HEK293 (cell line): ENCODE measurements at regions not wholly inside any gene's neighbourhood (a gene's known extent, or its start where the extent isn't known, plus 50 kb on each side); places are given as distances from the start of the nearest gene placed in this dataset.

ENCODE experiments used
- CTCF ChIA-PET: fragments of 350-600 bp; formaldehyde crosslinking; extraction: SDS; loops from one replicate; lab custom pipeline; 2021; ENCODE audit warnings: antibody characterized with exemption; lab: Yijun Ruan, JAX
- POLR2A ChIA-PET: fragments of 300-600 bp; formaldehyde crosslinking; extraction: SDS; loops from one replicate; lab custom pipeline; 2020; ENCODE audit warnings: antibody characterized with exemption, inconsistent platforms; lab: Yijun Ruan, JAX
- H3K27ac ChIP-seq: fragments of 200-500 bp; sonication (Bioruptor generic); 2 replicates; pipeline ENCODE4 v1.5.1; 2014; ENCODE audit warnings: low read depth, low read length, control low read depth, inconsistent platforms; ENCODE audit errors: extremely low read depth
- H3K36me3 ChIP-seq, 2 experiments: fragments of 200-500 bp in 1 of 2; sonication (Bioruptor generic) in 1 of 2; 1 replicate in 1 of 2; 2 replicates in 1 of 2; pipeline ENCODE4 v1.5.1; 2014 to 2017; ENCODE audit warnings: inconsistent platforms in 2 of 2, low read length in 2 of 2; ENCODE audit not compliant: control insufficient read depth in 2 of 2, insufficient read depth in 1 of 2
- H3K4me1 ChIP-seq: fragments of 200-500 bp; sonication (Bioruptor generic); 2 replicates; pipeline ENCODE4 v1.5.1; 2014; ENCODE audit warnings: mild to moderate bottlenecking, low read length, inconsistent platforms; ENCODE audit not compliant: control insufficient read depth, insufficient read depth
- H3K4me3 ChIP-seq: 2 replicates; pipeline ENCODE4 v1.5.1; 2011; ENCODE audit warnings: low read depth, mild to moderate bottlenecking, control low read depth, low read length, moderate library complexity
- H3K9me3 ChIP-seq: fragments of 200-500 bp; sonication (Bioruptor generic); 2 replicates; pipeline ENCODE4 v1.5.1; 2014; ENCODE audit warnings: low read depth, low read length, inconsistent platforms; ENCODE audit not compliant: control insufficient read depth, insufficient read depth
- PBX3 ChIP-seq: sonication (generic); formaldehyde crosslinking; IDR thresholded peaks from 2 replicates; pipeline ENCODE4 v1.8.1; 2022; ENCODE audit warnings: mild to moderate bottlenecking, moderate library complexity, missing genetic modification reagents
- SP3 ChIP-seq: fragments of 450-650 bp; formaldehyde crosslinking; IDR thresholded peaks from 2 replicates; pipeline ENCODE4 v1.5.1; 2016; ENCODE audit warnings: missing biosample characterization, missing genetic modification characterization
- ZBTB20 ChIP-seq: fragments of 450-650 bp; formaldehyde crosslinking; IDR thresholded peaks from 2 replicates; pipeline ENCODE4 v1.5.1; 2016; ENCODE audit warnings: missing biosample characterization, missing genetic modification characterization
- ZBTB26 ChIP-seq: fragments of 450-650 bp; formaldehyde crosslinking; optimal IDR thresholded peaks from 2 replicates; pipeline ENCODE3; 2016; ENCODE audit warnings: missing biosample characterization, mild to moderate bottlenecking, missing genetic modification characterization
- ZBTB7A ChIP-seq: fragments of 450-650 bp; formaldehyde crosslinking; IDR thresholded peaks from 2 replicates; pipeline ENCODE4 v1.5.1; 2016; ENCODE audit warnings: low read depth, missing biosample characterization, missing genetic modification characterization
- ZBTB8A ChIP-seq: fragments of 450-650 bp; formaldehyde crosslinking; IDR thresholded peaks from 2 replicates; pipeline ENCODE4 v1.5.1; 2016; ENCODE audit warnings: missing biosample characterization, missing genetic modification characterization
- ZNF18 ChIP-seq: fragments of 450-650 bp; formaldehyde crosslinking; IDR thresholded peaks from 2 replicates; pipeline ENCODE4 v1.5.1; 2016; ENCODE audit warnings: missing biosample characterization, missing genetic modification characterization
- ZNF184 ChIP-seq: fragments of 450-650 bp; IDR thresholded peaks from 2 replicates; pipeline ENCODE4 v1.5.1; 2018; ENCODE audit warnings: missing biosample characterization, mild to moderate bottlenecking, missing genetic modification characterization
- ZNF302 ChIP-seq: fragments of 450-650 bp; formaldehyde crosslinking; IDR thresholded peaks from 2 replicates; pipeline ENCODE4 v1.5.1; 2016; ENCODE audit warnings: missing biosample characterization, missing genetic modification characterization, low read depth
- ZNF426 ChIP-seq: fragments of 450-650 bp; formaldehyde crosslinking; IDR thresholded peaks from 2 replicates; pipeline ENCODE4 v1.5.1; 2017; ENCODE audit warnings: missing biosample characterization, missing genetic modification characterization, mild to moderate bottlenecking, inconsistent platforms, moderate library complexity
- ZNF518A ChIP-seq: fragments of 450-650 bp; formaldehyde crosslinking; conservative IDR thresholded peaks from 2 replicates; pipeline ENCODE4 v1.5.1; 2016; ENCODE audit warnings: low read depth, missing biosample characterization, missing genetic modification characterization
- ZNF544 ChIP-seq: fragments of 450-650 bp; formaldehyde crosslinking; IDR thresholded peaks from 2 replicates; pipeline ENCODE4 v1.5.0; 2017; ENCODE audit warnings: missing biosample characterization, missing genetic modification characterization
- ZNF561 ChIP-seq: fragments of 450-650 bp; IDR thresholded peaks from 2 replicates; pipeline ENCODE4 v1.5.1; 2018; ENCODE audit warnings: missing biosample characterization, missing genetic modification characterization, borderline replicate concordance
- ZNF623 ChIP-seq: fragments of 450-650 bp; formaldehyde crosslinking; IDR thresholded peaks from 2 replicates; pipeline ENCODE4 v1.5.1; 2016; ENCODE audit warnings: missing biosample characterization, missing genetic modification characterization
- ZNF626 ChIP-seq: fragments of 450-650 bp; sonication (Bioruptor Pico); formaldehyde crosslinking; IDR thresholded peaks from 2 replicates; pipeline ENCODE4 v1.5.1; 2018; ENCODE audit warnings: missing biosample characterization, missing genetic modification characterization, inconsistent platforms
- ZNF629 ChIP-seq: fragments of 450-650 bp; formaldehyde crosslinking; IDR thresholded peaks from 2 replicates; pipeline ENCODE4 v1.5.1; 2017; ENCODE audit warnings: missing biosample characterization, missing genetic modification characterization
- ZNF645 ChIP-seq: fragments of 450-650 bp; formaldehyde crosslinking; IDR thresholded peaks from 2 replicates; pipeline ENCODE4; 2016; ENCODE audit warnings: missing biosample characterization, missing genetic modification characterization
- ZNF658 ChIP-seq: fragments of 450-650 bp; formaldehyde crosslinking; IDR thresholded peaks from 2 replicates; pipeline ENCODE4; 2016; ENCODE audit warnings: missing biosample characterization, missing genetic modification characterization
- ZNF692 ChIP-seq: fragments of 450-650 bp; formaldehyde crosslinking; IDR thresholded peaks from 2 replicates; pipeline ENCODE4 v1.5.1; 2016; ENCODE audit warnings: missing biosample characterization, missing genetic modification characterization
- ZNF747 ChIP-seq: fragments of 450-650 bp; formaldehyde crosslinking; IDR thresholded peaks from 2 replicates; pipeline ENCODE4 v1.5.1; 2016; ENCODE audit warnings: missing biosample characterization, missing genetic modification characterization
- ZNF777 ChIP-seq: fragments of 450-650 bp; formaldehyde crosslinking; IDR thresholded peaks from 2 replicates; pipeline ENCODE4 v1.5.1; 2017; ENCODE audit warnings: missing biosample characterization, missing genetic modification characterization, borderline replicate concordance
- ZNF837 ChIP-seq: fragments of 450-650 bp; formaldehyde crosslinking; IDR thresholded peaks from 2 replicates; pipeline ENCODE4 v1.5.1; 2016; ENCODE audit warnings: missing biosample characterization, missing genetic modification characterization
- ZSCAN16 ChIP-seq: fragments of 450-650 bp; formaldehyde crosslinking; IDR thresholded peaks from 2 replicates; pipeline ENCODE4 v1.5.1; 2016; ENCODE audit warnings: missing biosample characterization, missing genetic modification characterization
- ZSCAN23 ChIP-seq: fragments of 450-650 bp; formaldehyde crosslinking; IDR thresholded peaks from 2 replicates; pipeline ENCODE4 v1.5.1; 2016; ENCODE audit warnings: missing biosample characterization, missing genetic modification characterization
- ZSCAN30 ChIP-seq: fragments of 450-650 bp; IDR thresholded peaks from 2 replicates; pipeline ENCODE4 v1.5.1; 2018; ENCODE audit warnings: missing biosample characterization, mild to moderate bottlenecking, missing genetic modification characterization, moderate library complexity

GRCh38 chr1:116257836-116258235, 115.2 kb upstream of the ATP1A1 start (continued):
- no peak for TF ChIP-seq ZNF18
- no peak for TF ChIP-seq PBX3 (CRISPR knock-in tag)
- TF ChIP-seq ZNF645 (tag by site-specific recombination): no peak
- no peak for TF ChIP-seq ZSCAN23 (tag by site-specific recombination)
- TF ChIP-seq ZNF777 (tag by site-specific recombination): no peak
- TF ChIP-seq ZNF629 (tag by site-specific recombination): no peak
- no peak for TF ChIP-seq ZNF658 (tag by site-specific recombination)
- no peak for TF ChIP-seq ZNF184 (tag by site-specific recombination)
- no peak for TF ChIP-seq ZBTB7A (tag by site-specific recombination)
- no peak for TF ChIP-seq ZBTB20
- no peak for TF ChIP-seq ZNF623 (tag by site-specific recombination)
- TF ChIP-seq ZNF426 (tag by site-specific recombination): no peak
- no peak for TF ChIP-seq ZNF518A (tag by site-specific recombination)
- no peak for TF ChIP-seq ZNF692
- no peak for TF ChIP-seq ZNF561 (tag by site-specific recombination)

- no peaks in the 10 kb centered on the region for H3K36me3 ChIP-seq
- peaks cover 12% of the 10 kb centered on the region; the same call in 1 of the 2 replicates for H3K4me1 ChIP-seq
- no peak overlapping the region for H3K4me3 ChIP-seq
- POLR2A ChIA-PET: no interaction called here
- CTCF ChIA-PET: interaction anchor here (0.5 kb wide), 1 partner anchor 92 kb away, joined by 3 read pairs; no protein-coding TSS in a partner anchor
- H3K27ac ChIP-seq: no peak overlapping the region
- H3K9me3 ChIP-seq: no peaks in the 10 kb centered on the region
- TF ChIP-seq ZNF626 (tag by site-specific recombination) (no peak), ZBTB26 (tag by site-specific recombination) (no peak), ZBTB8A (no peak), ZSCAN16 (tag by site-specific recombination) (no peak), ZSCAN30 (tag by site-specific recombination) (no peak), ZNF837 (tag by site-specific recombination) (no peak), ZNF747 (no peak), ZBTB20 (no peak), ZNF302 (tag by site-specific recombination) (no peak), ZNF544 (tag by site-specific recombination) (no peak), SP3 (no peak)
These were observed 114.2 kb upstream of the ATP1A1 start for GRCh38 chr1:116258668-116259419.
